H1 (cell line): ENCODE measurements at regions not wholly inside any gene's neighbourhood (a gene's known extent, or its start where the extent isn't known, plus 50 kb on each side); places are given as distances from the start of the nearest gene placed in this dataset.

Experiments used
- CTCF ChIA-PET: fragments of 300-600 bp; sonication (Branson Sonifier 250); formaldehyde crosslinking; loops from one replicate; lab custom pipeline; 2021; ENCODE audit not compliant: partially characterized antibody; lab: Charles Lee
- POLR2A ChIA-PET: fragments of 300-600 bp; sonication (Branson Sonifier 250); formaldehyde crosslinking; loops from one replicate; lab custom pipeline; 2021; ENCODE audit warnings: inconsistent platforms; ENCODE audit not compliant: partially characterized antibody; lab: Charles Lee
- DNase-seq, 2 experiments: peaks; one replicate each; pipeline versions ENCODE4 v3.0.0 to v3.0.0-alpha.2; 2010 to 2022; ENCODE audit warnings: low spot score in 2 of 2, low read depth in 1 of 2, mixed read lengths in 1 of 2
- FAIRE-seq: peaks from 2 replicates; lab custom pipeline; 2011; peaks lifted over from hg19 to GRCh38; lab: Jason Lieb, UNC
- H2AFZ ChIP-seq: 2 replicates; pipeline ENCODE4 v1.8.1; 2012; ENCODE audit warnings: low read length, inconsistent platforms
- H2AK5ac ChIP-seq: 2 replicates; pipeline ENCODE4 v1.6.1; 2013; ENCODE audit warnings: low read depth, low read length
- H2BK120ac ChIP-seq: replicated peaks from 2 replicates; pipeline ENCODE3; 2013; ENCODE audit warnings: low read depth, low read length, inconsistent platforms
- H2BK12ac ChIP-seq: 2 replicates; pipeline ENCODE4 v1.6.1; 2013; ENCODE audit warnings: low read depth, low read length
- H2BK15ac ChIP-seq: 2 replicates; pipeline ENCODE4 v1.6.1; 2013; ENCODE audit warnings: low read length
- H2BK20ac ChIP-seq: 2 replicates; pipeline ENCODE4 v1.6.1; 2013; ENCODE audit warnings: low read length
- H2BK5ac ChIP-seq: 2 replicates; pipeline ENCODE4 v1.6.1; 2013; ENCODE audit warnings: low read depth, low read length
- H3K14ac ChIP-seq: 2 replicates; pipeline ENCODE4 v1.6.1; 2013; ENCODE audit warnings: inconsistent platforms; ENCODE audit not compliant: insufficient read length
- H3K18ac ChIP-seq: 2 replicates; pipeline ENCODE4 v1.6.1; 2013; ENCODE audit warnings: low read length; ENCODE audit errors: extremely low read depth
- H3K23ac ChIP-seq: 2 replicates; pipeline ENCODE4 v1.6.1; 2013; ENCODE audit warnings: inconsistent platforms; ENCODE audit not compliant: insufficient read length
- H3K23me2 ChIP-seq: 2 replicates; pipeline ENCODE4 v1.6.1; 2013; ENCODE audit warnings: low read depth, low read length
- H3K27ac ChIP-seq: 2 replicates; pipeline ENCODE4 v1.6.1; 2011; ENCODE audit warnings: low read depth, low read length, inconsistent platforms
- H3K27me3 ChIP-seq, 4 experiments: replicated peaks in 1 of 4; 1 replicate in 1 of 4; 2 replicates in 3 of 4; pipeline versions ENCODE4 v1.6.1 to v1.8.1; 2011 to 2013; ENCODE audit warnings: low read length in 3 of 4, mild to moderate bottlenecking in 3 of 4, inconsistent platforms in 2 of 4, mixed read lengths in 2 of 4, moderate library complexity in 1 of 4; ENCODE audit not compliant: control insufficient read depth in 3 of 4, insufficient read depth in 3 of 4; ENCODE audit errors: extremely low read depth in 1 of 4
- H3K36me3 ChIP-seq, 4 experiments: 2 replicates each; pipeline versions ENCODE4 v1.6.1 to v1.8.1; 2011 to 2013; ENCODE audit warnings: mild to moderate bottlenecking in 4 of 4, low read length in 3 of 4, moderate library complexity in 2 of 4, control low read depth in 1 of 4, inconsistent platforms in 1 of 4; ENCODE audit not compliant: insufficient read depth in 4 of 4, control insufficient read depth in 2 of 4
- H3K4ac ChIP-seq: replicated peaks from 2 replicates; pipeline ENCODE3; 2013; ENCODE audit warnings: low read length, low read depth, mixed read lengths, inconsistent platforms; ENCODE audit not compliant: insufficient read length
- H3K4me1 ChIP-seq, 4 experiments: replicated peaks in 1 of 4; 1 replicate in 1 of 4; 2 replicates in 3 of 4; pipeline versions ENCODE4 v1.6.1 to v1.8.1; 2011 to 2013; ENCODE audit warnings: low read length in 3 of 4, inconsistent platforms in 2 of 4, mixed read lengths in 1 of 4; ENCODE audit not compliant: insufficient read depth in 4 of 4, control insufficient read depth in 3 of 4
- H3K4me2 ChIP-seq, 2 experiments: 2 replicates each; pipeline versions ENCODE4 v1.6.1 to v1.8.1; 2011 to 2013; ENCODE audit warnings: low read depth in 2 of 2, low read length in 2 of 2, control low read depth in 1 of 2, inconsistent platforms in 1 of 2, mild to moderate bottlenecking in 1 of 2; ENCODE audit not compliant: insufficient read depth in 1 of 2
- H3K4me3 ChIP-seq, 4 experiments: fragments of 200-600, 300-600 bp in 1 of 4; sonication (generic), shearing (Covaris generic), sonication (Bioruptor Twin) in 1 of 4; 2 replicates each; pipeline versions ENCODE4 v1.5.1 to v1.8.1; 2011 to 2016; ENCODE audit warnings: low read length in 4 of 4, low read depth in 3 of 4, control low read depth in 2 of 4, inconsistent platforms in 2 of 4, mild to moderate bottlenecking in 2 of 4, mixed read lengths in 1 of 4, moderate library complexity in 1 of 4; ENCODE audit not compliant: insufficient read depth in 2 of 4; ENCODE audit errors: extremely low read depth in 1 of 4
- H3K56ac ChIP-seq: replicated peaks from 2 replicates; pipeline ENCODE3; 2013; ENCODE audit warnings: low read depth, mild to moderate bottlenecking, mixed read lengths, low read length, inconsistent platforms; ENCODE audit not compliant: insufficient read length
- H3K79me1 ChIP-seq: 2 replicates; pipeline ENCODE4 v1.6.1; 2013; ENCODE audit warnings: low read depth, low read length, control low read depth
- H3K79me2 ChIP-seq, 2 experiments: 2 replicates each; pipeline versions ENCODE4 v1.6.1 to v1.8.1; 2012 to 2013; ENCODE audit warnings: low read length in 2 of 2, mild to moderate bottlenecking in 2 of 2, inconsistent platforms in 1 of 2; ENCODE audit not compliant: insufficient read depth in 2 of 2, control insufficient read depth in 1 of 2
- H3K9ac ChIP-seq, 4 experiments: replicated peaks in 1 of 4; 1 replicate in 1 of 4; 2 replicates in 3 of 4; pipeline versions ENCODE4 v1.6.1 to v1.8.1; 2011 to 2013; ENCODE audit warnings: low read depth in 3 of 4, low read length in 3 of 4, control low read depth in 2 of 4, mild to moderate bottlenecking in 2 of 4, moderate library complexity in 2 of 4, inconsistent platforms in 1 of 4; ENCODE audit errors: extremely low read depth in 1 of 4
- H3K9me3 ChIP-seq, 2 experiments: 2 replicates each; pipeline versions ENCODE4 v1.6.1 to v1.8.1; 2012 to 2013; ENCODE audit warnings: mild to moderate bottlenecking in 2 of 2, moderate library complexity in 2 of 2, control low read depth in 1 of 2, inconsistent platforms in 1 of 2, low read depth in 1 of 2, low read length in 1 of 2, mixed read lengths in 1 of 2; ENCODE audit not compliant: insufficient read depth in 2 of 2
- H4K20me1 ChIP-seq, 2 experiments: replicated peaks in 1 of 2; 2 replicates each; pipeline versions ENCODE3 to v1.8.1; 2011 to 2013; ENCODE audit warnings: inconsistent platforms in 2 of 2, low read length in 2 of 2, mild to moderate bottlenecking in 1 of 2; ENCODE audit not compliant: insufficient read depth in 2 of 2, control insufficient read depth in 1 of 2
- H4K5ac ChIP-seq: 2 replicates; pipeline ENCODE4 v1.6.1; 2013; ENCODE audit warnings: low read length, low read depth, mixed read lengths, inconsistent platforms; ENCODE audit not compliant: insufficient read length
- H4K8ac ChIP-seq: 2 replicates; pipeline ENCODE4 v1.8.0; 2013; ENCODE audit warnings: mild to moderate bottlenecking, moderate library complexity, low read length, inconsistent platforms; ENCODE audit not compliant: insufficient read depth; ENCODE audit errors: extremely low read depth
- H4K91ac ChIP-seq: replicated peaks from 2 replicates; pipeline ENCODE3; 2013; ENCODE audit warnings: low read length, mixed read lengths, inconsistent platforms; ENCODE audit not compliant: insufficient read length
- CHD1 ChIP-seq: IDR thresholded peaks from 2 replicates; pipeline ENCODE4 v1.6.1; 2012; ENCODE audit warnings: low read depth, low read length, improper control_type of control experiment
- E2F6 ChIP-seq: IDR thresholded peaks from 2 replicates; pipeline ENCODE4 v1.6.1; 2012; ENCODE audit warnings: inconsistent platforms
- TCF12 ChIP-seq: IDR thresholded peaks from 2 replicates; pipeline ENCODE4 v1.6.1; 2011; ENCODE audit warnings: low read depth, mild to moderate bottlenecking, low read length
- USF2 ChIP-seq: IDR thresholded peaks from 2 replicates; pipeline ENCODE4 v1.6.1; 2011; ENCODE audit warnings: low read length, improper control_type of control experiment
- ZNF274 ChIP-seq: IDR thresholded peaks from 2 replicates; pipeline ENCODE4 v1.7.0; 2012; ENCODE audit warnings: low read length, borderline replicate concordance; ENCODE audit errors: extremely low read depth
- WGBS, 2 experiments: shearing (Covaris generic) in 1 of 2; methylation state at CpG; one replicate each; pipeline versions ENCODE4 v1.1.6 to v1.1.7; 2013 to 2015; ENCODE audit warnings: low lambda C conversion rate in 2 of 2, mixed read lengths in 2 of 2, inconsistent platforms in 1 of 2, low coverage in 1 of 2, missing lambda C conversion rate in 1 of 2; ENCODE audit not compliant: insufficient replicate concordance in 2 of 2, insufficient coverage in 1 of 2, insufficient read length in 1 of 2; ENCODE audit errors: extremely low coverage in 1 of 2, missing lambda C conversion rate in 1 of 2; 5-methylcytosine and 5-hydroxymethylcytosine counted together

- Histone ChIP-seq H3K27ac (no peak overlapping the region), H3K23ac (no peak overlapping the region), H3K4me1 (peaks cover 2 to 9% (median 6%) of the 10 kb centered on the region in 4 experiments; a peak in 6 of 7 replicates), H4K20me1 (peaks cover 0 to 5% of the 10 kb centered on the region in 2 experiments), H3K56ac (no peak overlapping the region), H2AK5ac (no peak overlapping the region), H4K8ac (no peak overlapping the region), H3K27me3 (no peaks in the 10 kb centered on the region), H3K9ac (no peak overlapping the region), H2BK12ac (no peak overlapping the region), H3K23me2 (peaks cover 6% of the 10 kb centered on the region; the same call in 1 of the 2 replicates), H2BK120ac (no peak overlapping the region), H3K14ac (no peak overlapping the region), H3K36me3 (no peaks in the 10 kb centered on the region; a peak in 1 of 8 replicates), H2AFZ (no peak overlapping the region), H3K4ac (no peak overlapping the region), H3K79me1 (no peaks in the 10 kb centered on the region), H4K5ac (no peak overlapping the region), H2BK20ac (no peak overlapping the region), H4K91ac (no peak overlapping the region), H2BK15ac (no peak overlapping the region), H3K9me3 (no peaks in the 10 kb centered on the region), H3K4me2 (no peak overlapping the region), H2BK5ac (no peak overlapping the region), H3K79me2 (no peaks in the 10 kb centered on the region), H3K4me3 (no peak overlapping the region), H3K18ac (no peak overlapping the region)
- CTCF ChIA-PET: interaction anchor here (1.1 kb wide), 1 partner anchor 367 kb away, joined by 3 read pairs; no protein-coding TSS in a partner anchor
- FAIRE-seq (no peak), DNase-seq (no peak)
- POLR2A ChIA-PET: no interaction called here
- TF ChIP-seq E2F6: no peak
- no peak for TF ChIP-seq TCF12
- TF ChIP-seq USF2: no peak
- no peak for TF ChIP-seq ZNF274
- TF ChIP-seq CHD1: no peak
- 90% methylated on average over 6 of the region's 6 CpGs; no CpG with 5 or more reads in 1 of the 2 experiments for WGBS, 2 experiments
These were observed 64.8 kb upstream of the ATP5PO start for GRCh38 chr21:33980276-33980916.
